Memory B cell (primary cell): ENCODE measurements at regions not wholly inside any gene's neighbourhood (a gene's known extent, or its start where the extent isn't known, plus 50 kb on each side); places are given as distances from the start of the nearest gene placed in this dataset.
"Not testable (repeated sequence)": the region's sequence is repeated elsewhere in the genome, so short reads cannot be mapped to it uniquely, and the experiment has no call there.

Experiments
- ATAC-seq: fragments of 150-1000 bp; cut with Tn5 transposase; 2 replicates; pipeline ENCODE4 v1.10.0; 2021; ENCODE audit warnings: low read depth, mild to moderate bottlenecking, moderate library complexity
- DNase-seq, 2 donors: peaks; one replicate each; pipeline ENCODE4 v3.0.0; 2022; ENCODE audit warnings: low spot score in 2 of 2
- H3K27ac Mint-ChIP-seq: one replicate; pipeline ENCODE4 v1.8.0; 2022; ENCODE audit warnings: mild to moderate bottlenecking, moderate library complexity, mixed read lengths
- H3K27me3 Mint-ChIP-seq: one replicate; pipeline ENCODE4 v1.8.0; 2022; ENCODE audit warnings: mixed read lengths
- H3K36me3 Mint-ChIP-seq: one replicate; pipeline ENCODE4 v1.8.0; 2022; ENCODE audit warnings: mild to moderate bottlenecking, mixed read lengths
- H3K4me1 Mint-ChIP-seq: one replicate; pipeline ENCODE4 v1.8.0; 2022; ENCODE audit warnings: mixed read lengths
- H3K4me3 Mint-ChIP-seq: one replicate; pipeline ENCODE4 v1.8.0; 2022; ENCODE audit warnings: mild to moderate bottlenecking, moderate library complexity, mixed read lengths
- H3K9me3 Mint-ChIP-seq: one replicate; pipeline ENCODE4 v1.8.0; 2022; ENCODE audit warnings: mixed read lengths

GRCh38 chr21:16196001-16196400 lies 466.2 kb downstream of the USP25 start:
- Mint-ChIP-seq H3K36me3 (no peaks in the 10 kb centered on the region), H3K27me3 (peaks cover 2% of the 10 kb centered on the region), H3K27ac (no peak overlapping the region), H3K4me1 (peaks cover 4% of the 10 kb centered on the region), H3K4me3 (no peak overlapping the region), H3K9me3 (no peaks in the 10 kb centered on the region)
- no peak for DNase-seq
- ATAC-seq, result no peak

GRCh38 chr21:16198546-16198945 lies 468.8 kb downstream of the USP25 start:
- Mint-ChIP-seq H3K36me3 (no peaks in the 10 kb centered on the region), H3K27ac (no peak overlapping the region), H3K9me3 (no peaks in the 10 kb centered on the region), H3K4me1 (peaks cover 4% of the 10 kb centered on the region), H3K4me3 (no peak overlapping the region), H3K27me3 (peaks cover 2% of the 10 kb centered on the region)
- ATAC-seq (no peak), DNase-seq (no peak)

- peaks cover 4% of the 10 kb centered on the region for H3K27me3 Mint-ChIP-seq
- peaks cover 2% of the 10 kb centered on the region for H3K9me3 Mint-ChIP-seq
- no peaks in the 10 kb centered on the region for H3K36me3 Mint-ChIP-seq
- H3K4me3 Mint-ChIP-seq, result no peak overlapping the region
- no peak overlapping the region for H3K27ac Mint-ChIP-seq
- DNase-seq (no peak), ATAC-seq (no peak)
- H3K4me1 Mint-ChIP-seq, result no peaks in the 10 kb centered on the region
These were observed 469.8 kb downstream of the USP25 start for GRCh38 chr21:16199539-16199938.

GRCh38 chr21:16201718-16202117 lies 471.9 kb downstream of the USP25 start:
- no peak for ATAC-seq
- Mint-ChIP-seq H3K9me3 (peaks cover 2% of the 10 kb centered on the region), H3K27ac (no peak overlapping the region), H3K27me3 (peaks cover 4% of the 10 kb centered on the region), H3K36me3 (no peaks in the 10 kb centered on the region), H3K4me1 (no peaks in the 10 kb centered on the region), H3K4me3 (no peak overlapping the region)
- DNase-seq, result no peak

GRCh38 chr21:16205527-16205926 lies 475.7 kb downstream of the USP25 start:
- DNase-seq, result no peak
- peaks cover 2% of the 10 kb centered on the region for H3K27me3 Mint-ChIP-seq

GRCh38 chr21:16211339-16212303 lies 481.8 kb downstream of the USP25 start:
- ATAC-seq, result no peak
- Mint-ChIP-seq H3K27me3 (no peaks in the 10 kb centered on the region), H3K27ac (no peak overlapping the region), H3K36me3 (no peaks in the 10 kb centered on the region), H3K4me1 (no peaks in the 10 kb centered on the region), H3K4me3 (no peak overlapping the region), H3K9me3 (no peaks in the 10 kb centered on the region)
- no peak for DNase-seq

More at GRCh38 chr21:16205527-16205926, 475.7 kb downstream of the USP25 start:
- ATAC-seq, result no peak
- Mint-ChIP-seq H3K36me3 (no peaks in the 10 kb centered on the region), H3K9me3 (peaks cover 2% of the 10 kb centered on the region), H3K4me1 (no peaks in the 10 kb centered on the region), H3K4me3 (no peak overlapping the region), H3K27ac (no peak overlapping the region)

GRCh38 chr21:16213518-16213917 lies 483.7 kb downstream of the USP25 start:
- DNase-seq (no peak), ATAC-seq (no peak)
- Mint-ChIP-seq H3K9me3 (no peaks in the 10 kb centered on the region), H3K27ac (no peak overlapping the region), H3K4me1 (no peaks in the 10 kb centered on the region), H3K27me3 (no peaks in the 10 kb centered on the region), H3K4me3 (no peak overlapping the region), H3K36me3 (no peaks in the 10 kb centered on the region)

GRCh38 chr21:16215193-16215592 lies 485.4 kb downstream of the USP25 start:
- Mint-ChIP-seq H3K27me3 (no peaks in the 10 kb centered on the region), H3K4me3 (no peak overlapping the region), H3K27ac (no peak overlapping the region), H3K4me1 (no peaks in the 10 kb centered on the region), H3K9me3 (no peaks in the 10 kb centered on the region), H3K36me3 (no peaks in the 10 kb centered on the region)
- no peak for DNase-seq
- ATAC-seq, result no peak

- H3K4me1 Mint-ChIP-seq, result no peaks in the 10 kb centered on the region
- ATAC-seq (no peak), DNase-seq (no peak)
- H3K4me3 Mint-ChIP-seq, result no peak overlapping the region
- no peaks in the 10 kb centered on the region for H3K27me3 Mint-ChIP-seq
- no peaks in the 10 kb centered on the region for H3K36me3 Mint-ChIP-seq
- H3K27ac Mint-ChIP-seq, result no peak overlapping the region
- H3K9me3 Mint-ChIP-seq, result no peaks in the 10 kb centered on the region
These were observed 485.9 kb downstream of the USP25 start for GRCh38 chr21:16215663-16216183.

- Mint-ChIP-seq H3K27me3 (no peaks in the 10 kb centered on the region), H3K9me3 (no peaks in the 10 kb centered on the region), H3K36me3 (no peaks in the 10 kb centered on the region), H3K4me3 (no peak overlapping the region), H3K4me1 (no peaks in the 10 kb centered on the region), H3K27ac (no peak overlapping the region)
- ATAC-seq (no peak), DNase-seq (no peak)
These were observed 486.6 kb downstream of the USP25 start for GRCh38 chr21:16216288-16216962.

GRCh38 chr21:16218682-16219343 lies 489.0 kb downstream of the USP25 start:
- no peaks in the 10 kb centered on the region for H3K27me3 Mint-ChIP-seq

GRCh38 chr21:16224756-16225155 lies 495.0 kb downstream of the USP25 start:
- not testable (repeated sequence) for DNase-seq, H3K27ac Mint-ChIP-seq, H3K9me3 Mint-ChIP-seq, H3K4me3 Mint-ChIP-seq, ATAC-seq, H3K4me1 Mint-ChIP-seq, H3K36me3 Mint-ChIP-seq, H3K27me3 Mint-ChIP-seq

More at GRCh38 chr21:16218682-16219343, 489.0 kb downstream of the USP25 start:
- no peak for ATAC-seq
- Mint-ChIP-seq H3K9me3 (no peaks in the 10 kb centered on the region), H3K27ac (no peak overlapping the region), H3K4me3 (no peak overlapping the region), H3K4me1 (no peaks in the 10 kb centered on the region), H3K36me3 (no peaks in the 10 kb centered on the region)
- DNase-seq, result no peak

GRCh38 chr21:16239659-16240265 lies 510.0 kb downstream of the USP25 start:
- H3K4me1 Mint-ChIP-seq, result no peaks in the 10 kb centered on the region
- no peak for ATAC-seq

More at GRCh38 chr21:16239659-16240265, 510.0 kb downstream of the USP25 start:
- peaks cover 2% of the 10 kb centered on the region for H3K27me3 Mint-ChIP-seq
- H3K4me3 Mint-ChIP-seq, result no peak overlapping the region
- no peak for DNase-seq
- no peaks in the 10 kb centered on the region for H3K36me3 Mint-ChIP-seq
- no peak overlapping the region for H3K27ac Mint-ChIP-seq
- H3K9me3 Mint-ChIP-seq, result no peaks in the 10 kb centered on the region
